ENCODE measurements at regions not wholly inside any gene's neighbourhood (a gene's known extent, or its start where the extent isn't known, plus 50 kb on each side); places are given as distances from the start of the nearest gene placed in this dataset.
"Not testable (repeated sequence)": the region's sequence is repeated elsewhere in the genome, so short reads cannot be mapped to it uniquely, and the experiment has no call there.

GRCh38 chr10:55801353-55801661 is 559.8 kb downstream of the ZWINT start:
- Histone ChIP-seq H3K9me2 (ENCODE audit: insufficient read depth) (no peaks in the 10 kb centered on the region), H3K27ac (no peak overlapping the region), H3K9me3 (ENCODE audit: insufficient read depth, low read depth) (no peaks in the 10 kb centered on the region), H3K4me3 (no peak overlapping the region), H2AFZ (no peak overlapping the region), H3F3A (ENCODE audit: insufficient read depth, low read depth) (no peaks in the 10 kb centered on the region), H3K36me3 (ENCODE audit: low read depth) (no peaks in the 10 kb centered on the region), H3K4me2 (no peak overlapping the region), H3K27me3 (ENCODE audit: insufficient read depth, low read depth) (no peaks in the 10 kb centered on the region), H4K20me1 (ENCODE audit: insufficient read depth) (no peaks in the 10 kb centered on the region), H3K79me2 (ENCODE audit: low read depth) (no peaks in the 10 kb centered on the region), H3K4me1 (replicated peaks; ENCODE audit: insufficient read depth) (no peaks in the 10 kb centered on the region)
- intact Hi-C loops (cut with micrococcal nuclease; ENCODE audit: unreplicated experiment), result no loop called here
- no peak for DNase-seq
- BruUV-seq (replicated peaks), result no TSS peak
- TF ChIP-seq EZH2 (IDR thresholded peaks at IDR 0.05; ENCODE audit: low read depth), result no peak
- no peak for TF ChIP-seq CTCF (conservative IDR thresholded peaks at IDR 0.05)
- CTCF ChIA-PET, result no interaction called here
- POLR2A ChIA-PET (ENCODE audit: unreplicated experiment), result no interaction called here

- ChIA-PET POLR2A (ENCODE audit: unreplicated experiment) (no interaction called here), CTCF (no interaction called here)
- no peaks in the 10 kb centered on the region for H4K20me1 ChIP-seq (ENCODE audit: insufficient read depth)
- intact Hi-C loops (cut with micrococcal nuclease; ENCODE audit: unreplicated experiment), result no loop called here
- H3K4me1 ChIP-seq (replicated peaks; ENCODE audit: insufficient read depth), result no peaks in the 10 kb centered on the region
- no peak overlapping the region for H3K4me2 ChIP-seq
- no peak for TF ChIP-seq CTCF (conservative IDR thresholded peaks at IDR 0.05)
- TF ChIP-seq EZH2 (IDR thresholded peaks at IDR 0.05; ENCODE audit: low read depth), result no peak
- no peak overlapping the region for H2AFZ ChIP-seq
- no peaks in the 10 kb centered on the region for H3F3A ChIP-seq (ENCODE audit: insufficient read depth, low read depth)
- no peaks in the 10 kb centered on the region for H3K9me2 ChIP-seq (ENCODE audit: insufficient read depth)
- DNase-seq, result no peak
- no peak overlapping the region for H3K27ac ChIP-seq
- no peaks in the 10 kb centered on the region for H3K79me2 ChIP-seq (ENCODE audit: low read depth)
- no peaks in the 10 kb centered on the region for H3K27me3 ChIP-seq (ENCODE audit: insufficient read depth, low read depth)
- no peaks in the 10 kb centered on the region for H3K9me3 ChIP-seq (ENCODE audit: insufficient read depth, low read depth)
- H3K4me3 ChIP-seq, result no peak overlapping the region
- H3K36me3 ChIP-seq (ENCODE audit: low read depth), result no peaks in the 10 kb centered on the region
- no TSS peak for BruUV-seq (replicated peaks)
These were observed 560.3 kb downstream of the ZWINT start for GRCh38 chr10:55800602-55801352.

- no TSS peak for BruUV-seq (replicated peaks)
- no peaks in the 10 kb centered on the region; the same call in 1 of the 2 replicates for H3K9me2 ChIP-seq (ENCODE audit: insufficient read depth)
- TF ChIP-seq CTCF (conservative IDR thresholded peaks at IDR 0.05), result no peak
- TF ChIP-seq EZH2 (IDR thresholded peaks at IDR 0.05; ENCODE audit: low read depth), result no peak
- CTCF ChIA-PET, result no interaction called here
- no peak overlapping the region for H3K27ac ChIP-seq
- POLR2A ChIA-PET (ENCODE audit: unreplicated experiment), result no interaction called here
- H3K27me3 ChIP-seq (ENCODE audit: insufficient read depth, low read depth), result no peaks in the 10 kb centered on the region
- no peaks in the 10 kb centered on the region for H3K9me3 ChIP-seq (ENCODE audit: insufficient read depth, low read depth)
- intact Hi-C loops (cut with micrococcal nuclease; ENCODE audit: unreplicated experiment), result no loop called here
- no peaks in the 10 kb centered on the region for H3K36me3 ChIP-seq (ENCODE audit: low read depth)
- no peak overlapping the region for H3K4me3 ChIP-seq
- peak in 1 of 2 experiments; percentile 45 for DNase-seq
- H3K4me2 ChIP-seq, result no peak overlapping the region
- no peaks in the 10 kb centered on the region for H4K20me1 ChIP-seq (ENCODE audit: insufficient read depth)
- no peak overlapping the region for H2AFZ ChIP-seq
- no peaks in the 10 kb centered on the region for H3F3A ChIP-seq (ENCODE audit: insufficient read depth, low read depth)
- H3K79me2 ChIP-seq (ENCODE audit: low read depth), result no peaks in the 10 kb centered on the region
- no peaks in the 10 kb centered on the region for H3K4me1 ChIP-seq (replicated peaks; ENCODE audit: insufficient read depth)
These were observed 568.0 kb downstream of the ZWINT start for GRCh38 chr10:55793024-55793423.

- H2AFZ ChIP-seq; H3K9me2 ChIP-seq (ENCODE audit: insufficient read depth); DNase-seq; H3K27me3 ChIP-seq (ENCODE audit: insufficient read depth, low read depth); H3K27ac ChIP-seq; H3K36me3 ChIP-seq (ENCODE audit: low read depth); CTCF ChIA-PET; BruUV-seq (replicated peaks); POLR2A ChIA-PET (ENCODE audit: unreplicated experiment); H3K4me3 ChIP-seq; H3K4me2 ChIP-seq; H3K4me1 ChIP-seq (replicated peaks; ENCODE audit: insufficient read depth); H3F3A ChIP-seq (ENCODE audit: insufficient read depth, low read depth); H3K9me3 ChIP-seq (ENCODE audit: insufficient read depth, low read depth); H4K20me1 ChIP-seq (ENCODE audit: insufficient read depth); H3K79me2 ChIP-seq (ENCODE audit: low read depth); intact Hi-C loops (cut with micrococcal nuclease; ENCODE audit: unreplicated experiment): not testable (repeated sequence)
These were observed 570.8 kb downstream of the ZWINT start for GRCh38 chr10:55790276-55790675.
